Nephron (organoid): ENCODE measurements at regions not wholly inside any gene's neighbourhood (a gene's known extent, or its start where the extent isn't known, plus 50 kb on each side); places are given as distances from the start of the nearest gene placed in this dataset.

Experiments
- H3K27ac Mint-ChIP-seq, 3 experiments: 2 replicates each; pipeline ENCODE4 v1.8.0; 2020; ENCODE audit warnings: mixed read lengths in 3 of 3, mild to moderate bottlenecking in 2 of 3, moderate library complexity in 1 of 3
- H3K27me3 Mint-ChIP-seq: 2 replicates; pipeline ENCODE4 v1.8.0; 2021; ENCODE audit warnings: low read depth, mild to moderate bottlenecking, moderate library complexity, mixed read lengths
- H3K36me3 Mint-ChIP-seq: 2 replicates; pipeline ENCODE4 v1.8.0; 2020; ENCODE audit warnings: low read depth, mixed read lengths
- H3K4me1 Mint-ChIP-seq: 2 replicates; pipeline ENCODE4 v1.8.0; 2020; ENCODE audit warnings: mixed read lengths
- H3K4me3 Mint-ChIP-seq, 3 experiments: 2 replicates each; pipeline ENCODE4 v1.8.0; 2020; ENCODE audit warnings: mild to moderate bottlenecking in 3 of 3, mixed read lengths in 3 of 3, moderate library complexity in 2 of 3
- H3K9me3 Mint-ChIP-seq: 2 replicates; pipeline ENCODE4 v1.8.0; 2020; ENCODE audit warnings: mixed read lengths
- TF ChIP-seq, protein P1 (sequence below), 3 experiments: fragments of 200-600 bp; sonication (generic); IDR thresholded peaks; one replicate each; pipeline ENCODE4 v1.5.0; 2021; ENCODE audit warnings: antibody characterized with exemption in 3 of 3; ENCODE audit not compliant: unreplicated experiment in 3 of 3

DNA sequence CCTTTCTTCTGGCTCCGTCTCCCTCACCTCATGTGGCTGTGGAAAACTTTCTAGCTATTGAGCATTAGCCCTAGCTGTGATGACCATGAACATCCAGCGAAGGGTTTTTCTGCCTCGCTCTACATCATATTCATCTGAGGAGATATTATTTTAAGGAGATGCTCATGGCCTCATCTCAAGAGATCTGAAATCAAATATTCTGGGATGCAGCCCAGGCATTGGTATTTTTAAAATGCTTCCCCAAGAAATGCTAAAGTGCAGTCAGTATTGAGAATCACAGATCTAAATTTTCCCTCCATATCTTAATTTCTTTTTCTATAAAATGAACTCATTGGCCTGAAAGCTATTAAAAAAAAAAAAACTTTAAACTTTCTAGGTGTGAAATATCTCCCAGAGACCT is 238.2 kb upstream of the CELF2 start:
- Mint-ChIP-seq H3K27ac (no peak overlapping the region), H3K36me3 (no peaks in the 10 kb centered on the region), H3K4me3 (no peak overlapping the region), H3K9me3 (peaks cover 14% of the 10 kb centered on the region), H3K27me3 (peaks cover 2% of the 10 kb centered on the region), H3K4me1 (no peaks in the 10 kb centered on the region)
- TF ChIP-seq, protein P1, sequence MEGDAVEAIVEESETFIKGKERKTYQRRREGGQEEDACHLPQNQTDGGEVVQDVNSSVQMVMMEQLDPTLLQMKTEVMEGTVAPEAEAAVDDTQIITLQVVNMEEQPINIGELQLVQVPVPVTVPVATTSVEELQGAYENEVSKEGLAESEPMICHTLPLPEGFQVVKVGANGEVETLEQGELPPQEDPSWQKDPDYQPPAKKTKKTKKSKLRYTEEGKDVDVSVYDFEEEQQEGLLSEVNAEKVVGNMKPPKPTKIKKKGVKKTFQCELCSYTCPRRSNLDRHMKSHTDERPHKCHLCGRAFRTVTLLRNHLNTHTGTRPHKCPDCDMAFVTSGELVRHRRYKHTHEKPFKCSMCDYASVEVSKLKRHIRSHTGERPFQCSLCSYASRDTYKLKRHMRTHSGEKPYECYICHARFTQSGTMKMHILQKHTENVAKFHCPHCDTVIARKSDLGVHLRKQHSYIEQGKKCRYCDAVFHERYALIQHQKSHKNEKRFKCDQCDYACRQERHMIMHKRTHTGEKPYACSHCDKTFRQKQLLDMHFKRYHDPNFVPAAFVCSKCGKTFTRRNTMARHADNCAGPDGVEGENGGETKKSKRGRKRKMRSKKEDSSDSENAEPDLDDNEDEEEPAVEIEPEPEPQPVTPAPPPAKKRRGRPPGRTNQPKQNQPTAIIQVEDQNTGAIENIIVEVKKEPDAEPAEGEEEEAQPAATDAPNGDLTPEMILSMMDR (IDR thresholded peaks at IDR 0.05; ENCODE audit: unreplicated experiment in 3 of 3) = no peak

GRCh38 chr10:10780746-10781145 is 236.9 kb upstream of the CELF2 start:
- Mint-ChIP-seq H3K9me3 (peaks cover 17% of the 10 kb centered on the region), H3K27ac (no peak overlapping the region), H3K4me3 (no peak overlapping the region), H3K36me3 (no peaks in the 10 kb centered on the region), H3K4me1 (no peaks in the 10 kb centered on the region), H3K27me3 (peaks cover 5% of the 10 kb centered on the region)
- TF ChIP-seq, protein P1 (IDR thresholded peaks at IDR 0.05; ENCODE audit: unreplicated experiment in 3 of 3) = no peak

- Mint-ChIP-seq H3K4me3 (no peak overlapping the region), H3K4me1 (no peaks in the 10 kb centered on the region), H3K27ac (no peak overlapping the region), H3K27me3 (peaks cover 5% of the 10 kb centered on the region), H3K36me3 (no peaks in the 10 kb centered on the region), H3K9me3 (peaks cover 17% of the 10 kb centered on the region)
- TF ChIP-seq, protein P1 (IDR thresholded peaks at IDR 0.05; ENCODE audit: unreplicated experiment in 3 of 3) = no peak
These were observed 235.1 kb upstream of the CELF2 start for GRCh38 chr10:10782603-10783002.

GRCh38 chr10:10785627-10786026 is 232.0 kb upstream of the CELF2 start:
- TF ChIP-seq, protein P1 (IDR thresholded peaks at IDR 0.05; ENCODE audit: unreplicated experiment in 3 of 3) = no peak
- H3K27me3 Mint-ChIP-seq = peaks cover 5% of the 10 kb centered on the region
- no peaks in the 10 kb centered on the region for H3K4me1 Mint-ChIP-seq
- H3K9me3 Mint-ChIP-seq = peaks cover 14% of the 10 kb centered on the region
- H3K4me3 Mint-ChIP-seq = no peak overlapping the region
- H3K27ac Mint-ChIP-seq = no peak overlapping the region
- H3K36me3 Mint-ChIP-seq = no peaks in the 10 kb centered on the region

DNA sequence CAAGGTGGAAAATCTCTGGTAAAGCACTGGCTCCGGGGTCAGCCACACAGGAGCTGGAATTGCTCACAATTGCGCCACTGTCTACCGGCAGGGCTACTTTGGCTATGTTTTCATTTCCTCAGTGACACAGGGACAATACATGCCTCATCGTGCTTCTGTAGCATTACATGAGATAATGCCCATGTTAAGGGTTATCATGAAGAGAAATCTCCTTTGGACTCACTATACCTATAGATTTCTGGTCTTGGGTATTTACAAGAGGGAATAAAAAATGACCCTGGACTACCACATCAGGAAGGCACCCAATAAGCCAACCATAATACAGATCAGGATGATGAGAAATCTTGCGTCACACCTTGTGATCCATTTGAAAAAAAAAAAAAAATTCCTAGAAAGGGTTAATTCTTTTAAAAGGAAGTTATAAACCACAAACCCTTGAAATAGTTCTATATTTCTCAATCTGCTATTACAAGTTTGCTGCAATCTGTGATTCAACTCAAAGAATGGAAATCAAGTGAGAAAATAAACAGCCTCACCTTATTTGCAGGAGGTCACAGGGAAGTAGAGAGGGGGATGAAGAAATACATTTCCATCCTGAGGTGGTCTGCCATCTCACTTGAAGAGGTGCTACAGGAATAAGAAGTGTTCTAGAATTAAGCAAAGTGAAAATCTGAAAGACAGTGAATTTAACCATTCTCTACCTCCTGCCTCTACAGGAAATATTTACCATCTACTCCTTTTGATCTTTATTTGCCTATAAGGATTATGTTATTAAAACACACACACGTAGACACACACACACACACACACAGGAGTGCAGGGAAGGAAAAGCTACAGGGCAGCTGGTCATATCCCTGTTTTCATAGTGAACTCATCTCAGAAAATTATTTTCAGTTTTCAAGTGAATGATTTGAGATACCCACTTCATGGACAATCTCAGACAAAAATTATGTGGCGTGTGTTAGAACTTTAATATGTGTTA is 231.3 kb upstream of the CELF2 start:
- Mint-ChIP-seq H3K4me1 (no peaks in the 10 kb centered on the region), H3K36me3 (no peaks in the 10 kb centered on the region), H3K9me3 (peaks cover 12% of the 10 kb centered on the region), H3K27me3 (peaks cover 5% of the 10 kb centered on the region), H3K4me3 (no peak overlapping the region), H3K27ac (no peak overlapping the region)
- TF ChIP-seq, protein P1 (IDR thresholded peaks at IDR 0.05; ENCODE audit: unreplicated experiment in 3 of 3) = no peak

- Mint-ChIP-seq H3K4me3 (no peak overlapping the region), H3K9me3 (peaks cover 12% of the 10 kb centered on the region), H3K27me3 (peaks cover 5% of the 10 kb centered on the region), H3K27ac (no peak overlapping the region), H3K36me3 (no peaks in the 10 kb centered on the region), H3K4me1 (peaks cover 11% of the 10 kb centered on the region)
- TF ChIP-seq, protein P1 (IDR thresholded peaks at IDR 0.05; ENCODE audit: unreplicated experiment in 3 of 3) = no peak
These were observed 230.1 kb upstream of the CELF2 start for GRCh38 chr10:10787586-10787985.
